HG03565 (cell line): ENCODE measurements at regions not wholly inside any gene's neighbourhood (a gene's known extent, or its start where the extent isn't known, plus 50 kb on each side); places are given as distances from the start of the nearest gene placed in this dataset.

Experiments
- ATAC-seq: cut with Tn5 transposase; IDR thresholded peaks from one replicate; pipeline ENCODE4 v1.9.1; 2021; ENCODE audit warnings: mild to moderate bottlenecking, moderate library complexity; ENCODE audit not compliant: unreplicated experiment

GRCh38 chr17:33962857-33963655 lies 292.0 kb upstream of the CCL2 start:
- ATAC-seq = no peak

DNA sequence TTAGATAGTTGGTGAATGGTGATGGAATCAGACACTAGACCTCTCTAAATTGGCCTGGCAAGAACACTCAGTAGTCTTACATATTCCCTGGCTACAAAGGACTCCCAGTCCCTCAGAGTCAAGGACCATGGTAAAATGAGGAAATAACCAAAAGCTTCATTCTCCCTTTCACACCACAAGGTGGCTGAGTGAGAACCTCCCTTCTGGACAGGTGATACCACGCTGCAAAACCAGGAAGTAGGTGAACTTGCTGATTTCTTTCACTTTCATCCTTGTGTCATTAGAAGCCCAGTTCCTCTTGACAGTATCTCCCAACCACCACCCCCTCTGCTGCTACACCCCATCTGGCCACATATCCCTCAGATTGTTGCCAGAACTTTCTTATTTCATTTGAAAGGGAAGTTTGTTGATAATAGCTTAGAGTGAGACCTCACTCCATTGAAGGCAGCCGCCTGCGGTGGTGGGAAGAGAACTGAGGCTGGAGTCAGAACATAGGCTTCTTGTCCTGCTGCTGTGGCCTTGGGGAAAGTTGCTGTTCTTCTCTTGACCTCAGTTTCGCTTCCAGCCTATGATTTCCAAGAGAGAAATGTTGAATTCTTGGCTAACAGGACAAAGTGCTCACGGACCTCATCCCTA lies 290.6 kb upstream of the CCL2 start:
- peak; percentile 83 for ATAC-seq

GRCh38 chr17:33966410-33967059 lies 288.6 kb upstream of the CCL2 start:
- no peak for ATAC-seq

DNA sequence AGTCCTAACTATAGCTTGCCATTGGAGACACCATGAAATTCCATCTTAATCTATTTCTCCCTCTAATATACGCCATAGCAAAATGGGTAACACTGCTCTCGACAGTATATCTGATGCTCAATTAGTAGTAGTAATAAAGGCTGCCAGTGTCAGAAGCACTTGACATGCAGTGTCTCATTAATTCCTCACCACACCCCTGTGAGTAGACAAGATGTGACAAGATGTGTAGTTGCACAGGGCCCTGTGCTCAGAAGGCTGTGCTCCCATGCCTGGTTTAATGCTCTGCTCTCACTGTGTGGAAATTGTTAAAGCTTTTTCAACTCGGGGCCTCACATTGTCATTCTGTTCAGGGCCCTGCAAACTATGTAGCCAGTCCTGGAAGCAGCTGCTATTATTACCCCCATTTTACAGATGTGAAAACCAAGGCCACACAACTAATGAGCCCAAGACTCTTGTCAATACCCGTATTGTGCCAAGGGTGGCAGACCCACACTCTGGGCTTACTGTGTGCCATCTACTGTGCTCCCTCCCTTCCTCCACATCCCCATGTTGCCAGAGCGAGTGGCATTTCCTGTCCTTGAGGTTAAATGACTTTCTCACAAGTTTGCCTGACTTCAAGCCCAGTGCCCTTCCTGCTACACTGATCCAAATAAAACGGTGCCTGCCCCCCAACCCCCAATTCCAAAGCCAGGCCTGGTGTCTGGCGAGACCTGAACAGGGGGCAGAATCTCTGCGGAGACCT lies 287.3 kb upstream of the CCL2 start:
- no peak for ATAC-seq

DNA sequence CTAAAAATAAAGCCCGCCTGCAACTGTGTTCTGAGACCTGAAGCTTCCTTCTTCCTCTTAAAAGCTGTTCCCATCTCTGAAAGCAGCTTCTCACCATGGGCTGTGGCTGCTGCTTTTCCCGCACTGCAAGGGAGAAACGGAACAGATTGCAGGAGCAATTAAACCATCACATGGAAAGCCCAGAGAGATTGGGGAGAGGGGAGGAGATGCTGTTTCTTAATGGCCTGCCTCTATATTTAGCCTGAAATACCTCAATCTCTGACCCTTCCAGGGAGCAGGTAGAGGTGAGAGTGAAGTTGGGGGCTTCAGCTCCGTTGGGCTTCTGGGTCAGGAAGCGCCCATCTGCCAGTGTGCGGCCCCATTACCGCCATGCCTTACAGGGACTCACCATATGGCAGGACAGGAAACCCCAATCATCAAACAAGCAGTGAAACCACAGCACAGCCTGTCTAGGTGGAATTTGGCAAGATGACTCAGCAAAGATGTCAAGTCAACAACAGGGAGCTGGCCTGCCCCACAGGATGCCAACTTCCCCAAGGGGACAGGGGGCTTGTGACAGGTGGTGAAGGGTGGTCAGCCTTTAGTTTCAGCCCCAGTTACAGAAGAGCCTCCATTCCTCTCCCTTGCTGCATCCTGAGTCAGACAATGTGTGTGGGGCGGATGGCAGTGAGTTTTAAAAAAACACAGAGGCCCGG lies 286.6 kb upstream of the CCL2 start:
- ATAC-seq = no peak

GRCh38 chr17:33970279-33970678 lies 284.8 kb upstream of the CCL2 start:
- no peak for ATAC-seq

GRCh38 chr17:33972763-33973162 lies 282.3 kb upstream of the CCL2 start:
- no peak for ATAC-seq

DNA sequence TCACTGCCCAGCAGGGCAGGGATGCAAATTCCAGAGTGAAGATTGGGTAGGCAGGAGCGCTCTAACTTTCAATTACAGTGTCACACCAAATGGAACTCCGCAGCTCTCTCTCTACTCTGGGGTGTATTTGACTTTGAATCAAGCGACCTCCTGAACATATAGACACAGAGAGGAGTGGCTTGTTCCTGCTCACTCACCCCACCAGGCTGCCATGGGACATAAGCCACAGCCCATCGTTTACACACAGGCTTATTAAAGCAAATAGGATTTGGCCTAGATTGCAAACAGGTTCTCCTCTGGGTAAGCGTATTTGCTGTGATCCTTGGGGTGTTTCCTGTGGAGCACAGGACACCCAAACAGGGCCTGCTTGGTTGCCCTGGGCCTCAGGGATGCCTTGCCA lies 281.6 kb upstream of the CCL2 start:
- no peak for ATAC-seq

GRCh38 chr17:33974276-33974675 lies 280.8 kb upstream of the CCL2 start:
- ATAC-seq = no peak

DNA sequence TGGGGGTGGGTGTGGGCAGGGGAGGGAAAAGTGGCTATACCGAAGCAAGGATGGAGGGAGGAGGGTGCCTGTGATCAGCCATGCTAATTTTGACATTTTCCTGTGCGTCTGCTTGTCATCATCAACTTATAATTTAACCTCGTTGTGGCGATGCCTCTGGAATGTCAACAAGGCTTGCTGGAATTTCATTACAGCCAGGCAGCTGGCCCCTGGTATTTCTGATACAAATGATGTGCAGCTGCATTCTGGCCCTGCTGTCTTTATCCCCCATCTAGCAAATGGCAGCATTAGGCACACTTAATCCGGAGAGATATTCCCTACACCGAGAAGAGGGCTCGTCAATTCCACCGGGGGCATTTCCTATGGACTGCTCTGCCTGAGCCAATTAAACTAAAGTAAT lies 278.3 kb upstream of the CCL2 start:
- no peak for ATAC-seq

DNA sequence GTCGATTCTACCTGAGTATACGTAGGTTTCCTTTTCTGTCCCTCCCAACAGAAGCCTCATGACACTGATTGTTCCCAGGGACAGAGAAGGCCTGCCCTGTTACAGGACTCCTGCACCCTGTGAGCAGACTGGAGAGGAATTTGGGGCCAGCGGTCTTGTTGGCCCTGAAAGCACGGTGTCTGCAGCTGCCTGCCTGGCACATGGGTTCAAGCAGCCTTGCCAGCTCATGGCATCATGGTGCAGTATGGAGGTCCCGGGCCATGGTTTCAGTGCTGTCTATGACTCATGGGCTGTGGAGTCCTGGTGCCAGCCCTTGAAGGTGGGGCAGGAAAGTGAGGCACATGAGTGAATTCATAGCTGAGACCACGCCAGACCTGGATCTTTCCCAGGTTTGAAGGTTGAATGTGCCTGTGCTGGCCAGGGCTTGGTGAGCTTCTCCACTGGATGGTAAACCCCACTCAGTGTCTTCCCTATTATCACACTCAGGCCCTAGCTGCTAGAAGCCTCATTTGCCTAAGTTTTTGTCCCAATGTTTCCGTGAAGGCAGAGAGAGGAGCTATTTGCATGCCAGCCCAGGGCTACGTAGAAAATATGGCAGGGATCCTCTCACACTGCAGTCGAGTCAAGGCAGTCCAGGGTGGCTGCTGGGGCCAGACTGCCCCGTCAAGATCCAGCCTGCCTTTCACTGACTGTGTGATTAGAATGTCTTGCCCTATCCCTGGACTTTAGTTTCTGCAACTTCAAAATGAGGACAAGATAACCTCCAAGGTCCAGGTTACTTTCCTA lies 277.2 kb upstream of the CCL2 start:
- no peak for ATAC-seq

GRCh38 chr17:33978889-33979288 lies 276.2 kb upstream of the CCL2 start:
- ATAC-seq = no peak

- ATAC-seq = no peak
These were observed 274.9 kb upstream of the CCL2 start for GRCh38 chr17:33980193-33980592.

DNA sequence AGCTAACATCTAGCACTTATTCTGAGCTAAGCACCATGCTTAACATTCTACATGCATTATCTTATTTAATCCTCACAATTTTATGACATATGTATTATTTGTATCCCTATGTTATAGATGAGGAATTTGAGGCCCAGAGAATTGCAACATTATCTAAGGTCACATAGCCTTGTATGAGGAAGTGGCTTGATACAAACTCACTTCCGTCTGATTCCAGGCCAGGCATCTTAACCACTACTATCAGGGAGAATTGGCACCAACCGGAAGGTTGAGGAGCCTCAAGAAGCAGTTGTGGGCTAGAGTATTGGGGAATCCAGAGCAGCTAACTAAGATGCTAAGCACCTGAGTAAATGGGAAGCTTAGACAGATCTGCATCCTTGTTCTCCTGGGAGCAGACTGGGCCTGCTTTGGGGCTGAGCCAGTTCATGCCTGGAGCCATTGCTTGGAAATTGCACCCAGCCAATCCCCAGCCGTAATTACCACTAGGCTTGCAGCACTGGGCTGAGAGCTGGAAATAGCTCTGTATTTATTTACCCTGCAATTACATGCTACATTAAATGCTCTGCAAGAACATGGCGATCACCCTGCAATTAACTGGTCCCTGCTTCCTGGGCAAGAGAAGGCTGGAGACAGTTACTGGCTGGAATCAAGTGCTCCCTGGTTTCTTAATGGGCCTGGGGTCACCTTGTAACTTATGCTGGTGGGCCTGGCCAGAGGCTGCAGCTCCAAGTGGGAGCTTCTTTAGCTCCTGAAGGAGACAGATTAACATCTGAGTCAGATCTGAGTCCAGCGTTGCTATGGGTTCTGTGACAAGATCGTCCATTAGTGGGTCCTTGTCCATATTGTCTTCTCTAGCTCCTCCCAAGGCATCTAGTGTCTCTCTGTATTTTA lies 273.1 kb upstream of the CCL2 start:
- ATAC-seq = no peak

DNA sequence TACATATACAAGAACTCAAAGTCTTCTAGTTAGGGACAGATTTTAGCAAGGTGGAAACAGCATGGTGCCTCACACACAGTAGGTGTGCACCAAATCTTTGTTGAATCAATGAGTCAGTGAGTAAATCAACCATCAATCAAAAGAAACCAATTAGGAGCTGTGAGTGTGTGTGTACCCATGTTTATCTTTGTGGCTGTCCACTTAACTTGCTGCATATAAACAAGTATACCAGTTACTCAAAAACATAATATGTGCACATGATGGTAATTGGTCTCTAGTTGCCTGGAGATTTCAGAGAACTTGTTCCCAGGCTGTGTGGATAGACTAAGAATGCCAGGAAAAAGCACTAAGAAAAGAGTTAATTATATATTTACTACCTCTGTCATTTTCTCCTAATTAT lies 272.2 kb upstream of the CCL2 start:
- no peak for ATAC-seq

DNA sequence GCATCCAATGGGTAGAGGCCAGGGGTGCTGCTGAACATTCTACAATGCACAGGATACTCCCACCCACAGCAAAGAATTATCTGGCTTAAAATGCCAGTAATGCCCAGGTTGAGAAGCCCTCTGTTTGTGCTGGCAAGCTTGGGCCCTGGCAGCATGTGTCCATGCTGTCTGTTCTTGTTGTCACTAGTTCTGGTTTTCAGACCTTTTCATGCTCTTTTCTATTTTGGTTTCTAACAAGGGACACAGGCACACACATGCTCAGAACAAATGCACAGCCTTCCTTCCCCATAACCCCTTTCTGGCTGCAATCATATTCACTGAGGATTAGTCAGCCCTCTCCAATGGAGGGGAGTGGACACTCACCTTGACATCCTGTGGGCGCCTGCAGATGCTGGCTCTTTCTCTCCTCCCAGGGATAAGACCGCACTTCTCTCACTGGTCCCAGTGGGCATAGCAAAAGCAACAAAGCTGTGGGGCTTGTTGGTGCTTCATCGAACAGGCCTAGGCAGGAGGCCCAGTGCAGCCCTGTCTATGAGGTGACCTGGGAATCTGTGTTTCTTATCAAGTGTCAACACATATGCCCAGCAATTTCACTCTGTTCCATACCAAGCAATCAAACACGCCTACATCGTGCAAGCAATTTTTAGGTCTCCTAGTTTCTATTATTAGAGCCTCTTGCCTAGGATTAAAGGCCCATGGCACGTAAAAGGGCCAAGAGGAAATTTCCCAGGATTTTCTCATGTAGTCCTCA lies 271.1 kb upstream of the CCL2 start:
- ATAC-seq = no peak

- no peak for ATAC-seq
These were observed 269.0 kb upstream of the CCL2 start for GRCh38 chr17:33986088-33986487.

DNA sequence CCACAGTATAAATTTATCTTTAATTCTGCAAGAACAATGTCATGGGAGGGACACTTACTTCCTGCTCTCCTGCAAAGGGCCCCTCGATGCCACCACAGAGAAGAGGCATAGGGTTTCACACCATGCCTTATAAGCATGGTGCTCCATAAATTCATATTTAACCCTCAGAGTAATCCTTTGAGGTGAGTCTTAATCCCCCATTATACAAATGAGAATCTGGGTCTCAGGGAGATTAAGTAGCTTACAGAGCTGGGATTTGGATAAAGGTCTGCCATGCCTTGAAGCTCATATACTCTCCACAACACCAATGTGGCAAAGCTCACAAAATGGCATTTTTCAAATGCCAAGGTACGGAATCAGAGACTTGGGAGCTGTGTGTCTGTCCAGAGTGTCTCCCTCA lies 268.5 kb upstream of the CCL2 start:
- ATAC-seq = no peak
